Activated T-helper 1 cell treated with anti-CD3 and anti-CD28 coated beads, Interleukin-12 subunit alpha, Interleukin-12 subunit beta, Interleukin-2, Interleukin-4 antibody, amounts not matched to agents 30 ng/mL and 10 ng/mL and 1 ng/mL, durations not matched to agents 14 hours and 24 hours and 36 hours (primary cell): ENCODE measurements at regions not wholly inside any gene's neighbourhood (a gene's known extent, or its start where the extent isn't known, plus 50 kb on each side); places are given as distances from the start of the nearest gene placed in this dataset.
"Not testable (repeated sequence)": the region's sequence is repeated elsewhere in the genome, so short reads cannot be mapped to it uniquely, and the experiment has no call there.

Experiments used
- DNase-seq: peaks from one replicate; pipeline ENCODE4 v3.0.0; 2021; ENCODE audit warnings: low spot score
- H3K27ac Mint-ChIP-seq: one replicate; pipeline ENCODE4 v1.8.0; 2021; ENCODE audit warnings: mild to moderate bottlenecking, mixed read lengths
- H3K27me3 Mint-ChIP-seq: one replicate; pipeline ENCODE4 v1.8.0; 2022; ENCODE audit warnings: mild to moderate bottlenecking, moderate library complexity, mixed read lengths; ENCODE audit not compliant: insufficient read depth
- H3K36me3 Mint-ChIP-seq: one replicate; pipeline ENCODE4 v1.8.0; 2021; ENCODE audit warnings: low read depth, mixed read lengths
- H3K4me1 Mint-ChIP-seq: one replicate; pipeline ENCODE4 v1.8.0; 2021; ENCODE audit warnings: low read depth, mixed read lengths
- H3K4me3 Mint-ChIP-seq: one replicate; pipeline ENCODE4 v1.8.0; 2021; ENCODE audit warnings: mild to moderate bottlenecking, moderate library complexity, mixed read lengths
- H3K9me3 Mint-ChIP-seq: one replicate; pipeline ENCODE4 v1.8.0; 2021; ENCODE audit warnings: mixed read lengths
- intact Hi-C: fragments of 100-400 bp; cut with micrococcal nuclease; formaldehyde crosslinking; loops from one replicate; pipeline ENCODE4 v1.15.1; 2024

- no peak overlapping the region for H3K4me3 Mint-ChIP-seq
- H3K27ac Mint-ChIP-seq, result no peak overlapping the region
- intact Hi-C loops, result no loop called here
- peaks cover 6% of the 10 kb centered on the region for H3K27me3 Mint-ChIP-seq
- DNase-seq, result no peak
- H3K4me1 Mint-ChIP-seq, result no peaks in the 10 kb centered on the region
- no peaks in the 10 kb centered on the region for H3K36me3 Mint-ChIP-seq
- H3K9me3 Mint-ChIP-seq, result no peaks in the 10 kb centered on the region
These were observed 133.7 kb upstream of the MB21D2 start for GRCh38 chr3:193051314-193051713.

- Mint-ChIP-seq H3K4me3 (no peak overlapping the region), H3K4me1 (no peaks in the 10 kb centered on the region), H3K27me3 (peaks cover 6% of the 10 kb centered on the region), H3K9me3 (no peaks in the 10 kb centered on the region), H3K27ac (no peak overlapping the region), H3K36me3 (no peaks in the 10 kb centered on the region)
- intact Hi-C loops, result no loop called here
- DNase-seq, result no peak
These were observed 134.8 kb upstream of the MB21D2 start for GRCh38 chr3:193052354-193053045.

GRCh38 chr3:193053046-193053435, 135.4 kb upstream of the MB21D2 start:
- H3K4me3 Mint-ChIP-seq, result no peak overlapping the region

GRCh38 chr3:193055352-193055751, 137.7 kb upstream of the MB21D2 start:
- intact Hi-C loops, result no loop called here
- H3K27ac Mint-ChIP-seq, result no peak overlapping the region
- H3K4me3 Mint-ChIP-seq, result no peak overlapping the region
- H3K36me3 Mint-ChIP-seq, result no peaks in the 10 kb centered on the region
- H3K9me3 Mint-ChIP-seq, result no peaks in the 10 kb centered on the region
- no peak for DNase-seq
- H3K4me1 Mint-ChIP-seq, result no peaks in the 10 kb centered on the region
- peaks cover 3% of the 10 kb centered on the region for H3K27me3 Mint-ChIP-seq

More at GRCh38 chr3:193053046-193053435, 135.4 kb upstream of the MB21D2 start:
- Mint-ChIP-seq H3K27ac (no peak overlapping the region), H3K36me3 (no peaks in the 10 kb centered on the region), H3K9me3 (no peaks in the 10 kb centered on the region), H3K27me3 (peaks cover 2% of the 10 kb centered on the region), H3K4me1 (no peaks in the 10 kb centered on the region)
- intact Hi-C loops, result no loop called here
- no peak for DNase-seq

GRCh38 chr3:193057616-193058015, 140.0 kb upstream of the MB21D2 start:
- intact Hi-C loops, result no loop called here
- Mint-ChIP-seq H3K9me3 (no peaks in the 10 kb centered on the region), H3K27me3 (peaks cover 3% of the 10 kb centered on the region), H3K4me3 (no peak overlapping the region), H3K36me3 (no peaks in the 10 kb centered on the region), H3K4me1 (no peaks in the 10 kb centered on the region), H3K27ac (no peak overlapping the region)
- DNase-seq, result no peak

GRCh38 chr3:193060748-193061546, 143.3 kb upstream of the MB21D2 start:
- H3K27me3 Mint-ChIP-seq, result peaks cover 4% of the 10 kb centered on the region
- DNase-seq, result no peak
- H3K36me3 Mint-ChIP-seq, result no peaks in the 10 kb centered on the region

GRCh38 chr3:193068365-193068764, 150.7 kb upstream of the MB21D2 start:
- DNase-seq, result no peak
- Mint-ChIP-seq H3K4me3 (no peak overlapping the region), H3K36me3 (no peaks in the 10 kb centered on the region), H3K9me3 (no peaks in the 10 kb centered on the region), H3K27ac (no peak overlapping the region), H3K27me3 (peaks cover 7% of the 10 kb centered on the region), H3K4me1 (no peaks in the 10 kb centered on the region)
- intact Hi-C loops, result no loop called here

More at GRCh38 chr3:193060748-193061546, 143.3 kb upstream of the MB21D2 start:
- Mint-ChIP-seq H3K9me3 (no peaks in the 10 kb centered on the region), H3K27ac (no peak overlapping the region), H3K4me3 (no peak overlapping the region), H3K4me1 (no peaks in the 10 kb centered on the region)
- intact Hi-C loops, result no loop called here

GRCh38 chr3:193069732-193070131, 152.1 kb upstream of the MB21D2 start:
- H3K36me3 Mint-ChIP-seq, H3K9me3 Mint-ChIP-seq, H3K4me3 Mint-ChIP-seq, H3K4me1 Mint-ChIP-seq, H3K27ac Mint-ChIP-seq, DNase-seq, intact Hi-C loops: not testable (repeated sequence)
- H3K27me3 Mint-ChIP-seq, result peaks cover 12% of the 10 kb centered on the region

- no peaks in the 10 kb centered on the region for H3K36me3 Mint-ChIP-seq
- no peak overlapping the region for H3K4me3 Mint-ChIP-seq
- H3K27ac Mint-ChIP-seq, result no peak overlapping the region
These were observed 161.5 kb upstream of the MB21D2 start for GRCh38 chr3:193078996-193079753.

GRCh38 chr3:193080821-193081365, 160.1 kb upstream of the PLAAT1 start:
- intact Hi-C loops, result no loop called here
- no peak overlapping the region for H3K4me3 Mint-ChIP-seq
- H3K27me3 Mint-ChIP-seq, result peaks cover 4% of the 10 kb centered on the region
- no peaks in the 10 kb centered on the region for H3K36me3 Mint-ChIP-seq
- H3K4me1 Mint-ChIP-seq, result no peaks in the 10 kb centered on the region
- no peak for DNase-seq
- H3K9me3 Mint-ChIP-seq, result no peaks in the 10 kb centered on the region
- no peak overlapping the region for H3K27ac Mint-ChIP-seq

More at GRCh38 chr3:193078996-193079753, 161.5 kb upstream of the MB21D2 start:
- Mint-ChIP-seq H3K4me1 (no peaks in the 10 kb centered on the region), H3K9me3 (no peaks in the 10 kb centered on the region), H3K27me3 (peaks cover 13% of the 10 kb centered on the region)
- intact Hi-C loops, result no loop called here
- DNase-seq, result no peak

- intact Hi-C loops, result no loop called here
These were observed 155.4 kb upstream of the PLAAT1 start for GRCh38 chr3:193085655-193086054.

GRCh38 chr3:193086681-193087080, 154.3 kb upstream of the PLAAT1 start:
- intact Hi-C loops, result no loop called here
- no peak overlapping the region for H3K4me3 Mint-ChIP-seq
- H3K9me3 Mint-ChIP-seq, result no peaks in the 10 kb centered on the region
- DNase-seq, result no peak
- no peaks in the 10 kb centered on the region for H3K36me3 Mint-ChIP-seq
- peaks cover 5% of the 10 kb centered on the region for H3K27me3 Mint-ChIP-seq
- no peak overlapping the region for H3K27ac Mint-ChIP-seq
- no peaks in the 10 kb centered on the region for H3K4me1 Mint-ChIP-seq

More at GRCh38 chr3:193085655-193086054, 155.4 kb upstream of the PLAAT1 start:
- H3K27ac Mint-ChIP-seq, result no peak overlapping the region
- H3K9me3 Mint-ChIP-seq, result no peaks in the 10 kb centered on the region
- H3K4me3 Mint-ChIP-seq, result no peak overlapping the region
- DNase-seq, result no peak
- no peaks in the 10 kb centered on the region for H3K36me3 Mint-ChIP-seq
- H3K27me3 Mint-ChIP-seq, result no peaks in the 10 kb centered on the region
- H3K4me1 Mint-ChIP-seq, result no peaks in the 10 kb centered on the region
